GM19035 (cell line): ENCODE measurements at regions not wholly inside any gene's neighbourhood (a gene's known extent, or its start where the extent isn't known, plus 50 kb on each side); places are given as distances from the start of the nearest gene placed in this dataset.
"Not testable (repeated sequence)": the region's sequence is repeated elsewhere in the genome, so short reads cannot be mapped to it uniquely, and the experiment has no call there.

Experiments
- ATAC-seq: cut with Tn5 transposase; IDR thresholded peaks from one replicate; pipeline ENCODE4 v1.9.1; 2021; ENCODE audit not compliant: unreplicated experiment

DNA sequence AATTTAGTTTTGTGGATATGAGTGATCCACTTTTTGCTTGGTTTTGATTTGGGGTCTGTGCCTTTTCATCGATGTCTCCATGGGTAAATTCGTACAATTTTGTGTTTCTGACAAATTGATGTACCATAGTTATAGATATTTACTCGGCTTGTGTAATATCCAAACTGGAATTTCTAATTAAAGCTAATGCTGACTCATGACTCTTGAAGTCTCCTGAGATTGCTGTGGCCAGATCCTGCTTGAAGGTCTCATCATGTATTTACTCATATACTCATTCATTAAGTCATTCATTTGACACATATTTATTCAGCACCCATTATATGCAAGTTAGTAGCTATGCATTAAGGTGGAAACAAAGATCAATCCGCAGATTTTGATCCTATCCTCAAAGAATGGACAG lies 423.2 kb downstream of the RWDD3 start:
- ATAC-seq, result no peak

DNA sequence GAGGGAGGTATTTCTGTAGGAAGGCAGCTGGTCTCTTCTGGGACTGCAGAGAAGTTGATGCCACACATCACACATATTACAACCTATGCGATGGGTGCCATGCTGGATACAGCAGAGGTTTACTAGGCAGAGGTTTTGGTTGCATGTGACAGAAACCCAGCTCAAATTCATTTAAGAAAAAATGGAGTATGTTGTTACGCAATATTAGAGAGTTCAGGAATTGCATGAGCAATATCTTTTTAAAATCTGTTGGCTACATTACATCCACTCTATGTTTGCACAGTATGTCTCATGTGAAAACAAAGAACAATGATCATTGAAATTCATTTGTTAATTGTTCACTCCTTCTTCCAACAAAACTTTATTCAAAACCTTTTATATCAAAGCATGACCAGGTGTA lies 425.2 kb downstream of the RWDD3 start:
- ATAC-seq, result no peak

GRCh38 chr1:95659588-95659987 lies 425.6 kb downstream of the RWDD3 start:
- ATAC-seq, result no peak

- no peak for ATAC-seq
Measured at GRCh38 chr1:95660736-95661135, 426.7 kb downstream of the RWDD3 start.

DNA sequence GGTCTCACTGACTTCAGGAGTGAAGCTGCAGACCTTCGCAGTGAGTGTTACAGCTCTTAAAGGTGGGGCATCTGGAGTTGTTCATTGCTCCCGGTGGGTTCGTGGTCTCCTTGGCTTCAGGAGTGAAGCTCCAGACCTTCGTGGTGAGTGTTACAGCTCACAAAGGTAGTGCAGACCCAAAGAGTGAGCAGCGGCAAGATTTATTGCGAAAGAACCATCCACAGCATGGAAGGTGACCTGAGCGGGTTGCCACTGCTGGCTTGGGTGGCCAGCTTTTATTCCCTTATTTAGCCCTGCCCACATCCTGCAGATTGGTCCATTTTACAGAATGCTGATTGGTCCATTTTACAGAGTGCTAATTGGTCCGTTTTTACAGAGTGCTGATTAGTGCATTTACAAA lies 429.5 kb downstream of the RWDD3 start:
- ATAC-seq, result not testable (repeated sequence)

DNA sequence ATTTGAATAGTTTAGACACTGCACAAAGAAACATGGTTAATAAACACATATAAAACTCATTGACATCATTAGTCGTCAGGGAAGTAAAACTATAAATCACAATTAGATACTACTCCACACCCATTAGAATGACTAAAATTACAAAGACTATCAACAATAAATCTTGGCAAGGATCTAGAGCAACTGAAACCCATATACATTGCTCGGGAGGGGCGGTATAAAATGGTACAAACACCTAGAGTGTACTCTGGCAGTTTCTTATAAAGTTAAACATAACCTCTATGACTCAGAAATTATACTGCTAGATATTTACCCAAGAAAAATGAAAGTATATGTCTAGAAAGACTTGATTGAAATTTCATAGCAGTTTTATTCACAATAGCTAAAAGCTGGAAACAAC lies 434.2 kb downstream of the RWDD3 start:
- ATAC-seq, result no peak

- not testable (repeated sequence) for ATAC-seq
Measured at GRCh38 chr1:95669638-95670037, 435.6 kb downstream of the RWDD3 start.

DNA sequence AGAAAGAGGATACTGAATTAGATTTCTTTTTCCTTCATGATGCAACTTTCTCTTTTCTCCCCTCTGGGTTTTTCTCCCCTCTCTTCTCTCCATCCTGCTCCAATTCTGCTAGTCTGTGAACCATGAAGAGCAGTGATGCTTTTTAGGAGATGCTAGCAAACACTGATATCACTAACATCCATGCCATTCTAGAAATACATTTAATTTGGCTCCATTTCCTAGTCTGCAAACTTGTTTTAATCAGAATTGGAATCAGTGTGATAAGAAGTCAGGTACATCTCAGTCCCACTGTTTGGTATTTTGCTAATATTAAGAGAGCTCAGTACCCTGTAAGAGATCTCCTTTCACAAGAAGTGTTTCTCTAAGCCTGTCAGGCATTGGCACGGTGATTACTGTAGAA lies 437.1 kb downstream of the RWDD3 start:
- no peak for ATAC-seq

DNA sequence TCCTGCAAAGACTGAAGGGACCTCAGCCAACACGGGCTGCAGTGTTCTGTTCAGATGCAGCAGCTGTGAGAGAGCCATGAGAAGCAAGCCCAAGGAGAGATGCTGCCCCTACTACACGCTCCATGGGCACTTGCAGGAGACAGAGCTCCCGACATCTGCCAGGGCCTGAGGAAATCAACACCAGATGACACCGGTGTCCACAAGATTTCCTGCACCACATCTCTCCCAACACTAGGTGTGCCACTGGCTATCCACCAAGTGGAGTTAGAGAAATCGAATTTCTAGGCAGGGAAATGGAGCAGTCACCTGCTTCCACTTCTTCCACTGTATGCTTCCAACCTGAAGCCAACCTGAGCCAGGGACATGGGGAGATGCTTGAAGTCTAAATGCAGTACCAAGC lies 445.3 kb downstream of the RWDD3 start:
- no peak for ATAC-seq

GRCh38 chr1:95685081-95685480 lies 451.1 kb downstream of the RWDD3 start:
- no peak for ATAC-seq

DNA sequence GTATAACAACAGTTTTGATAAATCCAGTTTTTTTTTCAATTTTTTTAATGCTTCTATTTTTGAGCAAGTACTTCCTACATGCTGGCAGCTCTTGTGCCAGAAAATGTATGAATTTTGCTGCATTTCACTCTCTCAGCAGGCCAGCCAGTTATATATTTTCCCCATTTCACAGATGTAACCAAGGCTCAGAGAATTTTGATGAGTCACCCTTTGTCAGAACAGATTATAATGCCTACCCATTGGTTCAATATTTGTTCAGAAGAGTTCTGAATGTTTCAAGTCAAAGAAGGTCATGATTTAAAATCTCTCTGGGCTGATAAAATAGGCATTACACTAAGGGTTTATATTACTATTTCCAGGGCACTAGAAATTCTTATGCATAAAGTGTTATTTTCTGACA lies 452.2 kb downstream of the RWDD3 start:
- ATAC-seq, result no peak

DNA sequence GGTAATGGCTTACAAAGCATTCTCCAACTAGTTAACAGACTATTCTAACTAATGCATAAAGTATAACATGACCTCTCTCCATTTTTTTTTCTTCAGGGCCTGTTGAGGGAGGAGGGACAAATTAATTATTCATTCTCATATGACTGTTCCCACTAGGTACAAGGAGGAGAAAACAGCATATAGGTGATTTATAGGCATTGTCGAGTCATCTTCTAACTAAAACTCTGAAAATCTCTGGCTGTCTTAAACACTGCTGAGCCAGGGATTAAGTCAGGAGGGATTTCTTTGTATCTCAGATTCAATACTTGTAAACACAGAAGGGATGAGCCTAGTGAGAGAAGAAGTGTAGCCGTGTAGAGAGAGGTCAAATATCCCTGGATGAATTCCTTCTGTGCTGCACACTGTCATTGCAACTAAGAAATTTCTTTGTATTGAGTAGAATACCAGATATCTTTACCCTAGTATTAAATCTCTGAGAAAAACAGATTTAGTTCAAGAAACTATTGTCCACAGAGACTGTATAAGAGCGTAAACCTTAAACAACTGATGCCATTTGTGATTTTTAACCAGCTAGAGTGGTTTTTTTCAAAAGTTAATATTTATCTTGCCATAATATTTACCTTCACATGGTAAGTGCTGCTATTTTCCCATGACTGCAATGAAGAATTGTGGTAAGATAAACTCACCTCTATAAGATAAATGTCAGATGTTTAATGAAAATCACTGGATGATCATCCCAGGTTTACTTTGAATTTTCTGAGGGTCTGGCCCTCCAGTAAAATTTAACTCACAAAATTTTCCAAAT lies 465.3 kb downstream of the RWDD3 start:
- ATAC-seq, result no peak

- ATAC-seq, result no peak
Measured at GRCh38 chr1:95701450-95702173, 467.6 kb downstream of the RWDD3 start.

DNA sequence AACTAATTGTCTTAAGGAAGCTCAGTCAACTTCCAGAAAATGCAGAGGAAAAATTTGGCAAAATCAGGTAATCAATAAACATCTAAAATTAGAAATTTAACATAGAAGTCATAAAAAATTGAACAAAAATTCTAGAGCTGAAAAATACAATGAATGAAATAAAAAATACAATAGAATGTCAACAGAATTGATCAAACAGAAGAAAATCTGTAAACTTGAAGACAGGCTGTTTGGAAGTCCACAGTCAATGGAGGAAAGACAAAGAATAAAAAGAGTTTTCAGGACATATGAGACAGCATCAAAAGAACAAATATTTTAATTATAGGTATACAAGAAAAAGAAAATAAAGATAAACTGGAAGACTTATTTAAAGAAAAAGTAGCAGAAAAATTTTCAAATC lies 469.0 kb downstream of the RWDD3 start:
- no peak for ATAC-seq

DNA sequence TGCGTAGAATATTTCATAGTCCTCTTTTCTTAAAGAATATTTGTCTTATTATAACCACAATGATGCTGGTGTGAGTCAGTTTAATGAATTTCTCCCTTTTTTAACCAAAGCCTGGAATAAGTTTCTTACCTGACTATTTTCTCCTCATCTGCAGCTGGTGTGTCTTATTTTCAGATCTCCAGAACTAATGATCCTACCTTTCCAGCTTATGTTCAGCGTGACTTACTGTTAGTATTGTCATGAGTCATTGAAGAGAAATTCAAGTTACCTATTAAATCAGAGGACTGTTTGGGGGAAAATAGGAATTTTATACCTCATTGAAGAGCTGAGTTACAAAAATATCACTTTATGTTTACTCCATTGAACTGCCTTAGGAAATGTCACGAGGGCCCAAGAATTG lies 482.1 kb downstream of the RWDD3 start:
- ATAC-seq, result no peak

GRCh38 chr1:95716550-95716949 lies 482.5 kb downstream of the RWDD3 start:
- no peak for ATAC-seq

DNA sequence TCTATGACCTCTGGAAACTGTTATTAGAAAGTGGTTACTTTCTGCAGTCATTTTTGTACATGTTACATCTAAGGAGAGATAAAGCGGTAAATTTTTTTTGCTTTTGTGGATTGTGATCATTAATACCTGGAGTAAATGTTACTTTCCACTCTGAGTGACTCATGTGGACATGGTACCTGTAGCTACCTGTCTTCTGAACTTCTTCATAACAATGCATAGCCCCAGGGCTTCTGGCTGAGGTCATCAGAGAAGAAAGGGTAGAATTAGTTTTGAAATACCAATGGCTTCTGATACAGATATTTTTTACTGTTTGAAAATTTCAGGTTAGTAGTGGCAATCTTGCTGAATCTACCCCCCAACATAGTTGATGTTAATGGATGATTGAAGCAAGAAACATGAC lies 489.3 kb downstream of the RWDD3 start:
- ATAC-seq, result no peak

- ATAC-seq, result no peak
Measured at GRCh38 chr1:95728841-95729240, 494.8 kb downstream of the RWDD3 start.

- no peak for ATAC-seq
Measured at GRCh38 chr1:95730986-95731385, 497.0 kb downstream of the RWDD3 start.

- no peak for ATAC-seq
Measured at GRCh38 chr1:95731466-95731865, 497.5 kb downstream of the RWDD3 start.

DNA sequence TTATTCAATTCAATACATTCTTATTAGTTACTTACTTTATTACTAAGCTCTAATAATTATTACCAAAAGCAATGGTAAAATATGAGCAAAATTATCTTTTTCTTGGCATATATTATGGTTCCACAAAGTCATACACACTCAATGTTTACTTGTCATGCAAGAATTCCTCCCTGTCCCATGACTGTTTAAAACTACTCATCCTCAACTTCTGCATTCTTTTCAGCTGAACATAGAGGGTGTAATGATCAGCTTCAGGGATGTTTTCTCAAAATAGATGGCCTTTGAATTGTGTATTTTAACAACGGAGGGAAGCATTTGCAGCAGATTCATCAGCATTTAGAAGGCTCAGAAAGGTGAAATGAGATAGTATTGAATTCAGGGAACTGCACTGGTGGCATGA lies 499.0 kb downstream of the RWDD3 start:
- no peak for ATAC-seq

DNA sequence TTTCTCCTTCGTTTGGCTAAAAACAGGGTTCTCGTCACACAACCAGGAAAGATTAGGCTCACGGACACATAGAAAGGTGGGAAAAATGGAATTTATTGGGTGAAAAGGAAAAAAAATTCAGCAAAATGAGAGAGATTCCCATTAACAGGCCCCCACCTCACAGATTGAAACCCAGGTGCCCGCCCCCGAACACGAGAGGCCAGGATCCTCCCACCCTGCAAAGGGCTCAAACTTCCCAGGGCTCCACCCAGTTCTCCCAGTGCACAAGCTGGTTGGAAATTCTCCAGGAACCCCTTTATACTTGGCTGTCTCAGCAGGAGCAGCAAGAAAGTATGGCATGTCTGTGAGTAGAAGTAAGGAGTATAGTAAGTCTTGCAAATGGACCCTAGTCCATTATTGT lies 499.7 kb downstream of the RWDD3 start:
- no peak for ATAC-seq

DNA sequence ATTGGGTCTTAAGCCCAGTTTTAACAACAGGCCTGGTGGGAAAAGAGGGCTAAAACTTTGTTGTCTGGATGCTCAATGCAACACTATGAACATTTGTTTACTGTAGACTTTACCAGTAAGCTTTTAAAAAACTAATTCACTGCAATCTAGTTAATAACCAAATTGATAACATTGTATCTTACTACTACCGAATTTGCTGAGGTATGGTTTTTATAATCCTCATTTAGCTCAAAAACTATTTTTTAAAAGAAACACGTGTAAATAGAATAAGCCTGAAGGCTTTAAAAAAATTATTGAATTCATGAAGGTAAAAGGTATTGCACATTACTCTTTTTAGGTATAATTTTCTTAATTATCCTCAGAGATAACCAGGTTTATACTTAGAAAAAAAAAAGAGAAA lies 500.6 kb downstream of the RWDD3 start:
- ATAC-seq, result no peak
